H1 (cell line): ENCODE measurements at regions not wholly inside any gene's neighbourhood (a gene's known extent, or its start where the extent isn't known, plus 50 kb on each side); places are given as distances from the start of the nearest gene placed in this dataset.

Experiments used
- JUND ChIP-seq: IDR thresholded peaks from 2 replicates; pipeline ENCODE4 v1.6.1; 2011; ENCODE audit warnings: mild to moderate bottlenecking, improper control_type of control experiment, low read length
- NRF1 ChIP-seq: IDR thresholded peaks from 2 replicates; pipeline ENCODE4 v1.6.1; 2011; ENCODE audit warnings: mild to moderate bottlenecking, low read depth, low read length, improper control_type of control experiment

DNA sequence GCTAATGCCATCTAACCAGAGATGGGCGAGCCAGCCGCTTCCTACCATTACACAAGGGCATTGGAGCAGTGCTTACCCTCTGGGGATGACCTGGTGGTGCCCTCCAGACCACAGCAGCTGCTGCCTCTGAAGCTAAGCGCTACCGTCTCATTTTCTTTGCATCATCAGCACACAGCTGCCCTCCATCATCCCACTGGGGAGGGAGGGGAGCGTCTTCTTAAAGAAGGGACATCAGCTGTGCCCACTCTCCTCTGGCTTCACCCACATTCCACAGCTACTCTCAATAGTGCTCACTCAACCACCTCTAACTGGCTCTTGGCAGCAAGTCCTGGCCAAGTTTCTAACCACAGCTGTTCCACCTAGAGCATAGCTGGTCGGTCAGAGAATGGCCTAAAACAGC is 503.4 kb downstream of the NFIB start (continued):
- TF ChIP-seq NRF1 (no peak), JUND (no peak)
